Trophoblast cell (in vitro differentiated cells and primary cell): ENCODE measurements at regions not wholly inside any gene's neighbourhood (a gene's known extent, or its start where the extent isn't known, plus 50 kb on each side); places are given as distances from the start of the nearest gene placed in this dataset.

Experiments used
- DNase-seq, 2 donors: peaks; one replicate each; pipeline ENCODE4 v3.0.0-alpha.2; 2016
- H2AFZ ChIP-seq: 2 replicates; pipeline ENCODE4 v1.6.1; 2013; ENCODE audit warnings: low read length, moderate library complexity, mild to moderate bottlenecking; ENCODE audit not compliant: insufficient read depth, poor library complexity
- H2AK5ac ChIP-seq: 2 replicates; pipeline ENCODE4 v1.6.1; 2013; ENCODE audit warnings: mild to moderate bottlenecking, low read length
- H2BK120ac ChIP-seq: 2 replicates; pipeline ENCODE4 v1.6.1; 2013; ENCODE audit warnings: low read length, mild to moderate bottlenecking, moderate library complexity; ENCODE audit not compliant: insufficient read depth, poor library complexity
- H2BK12ac ChIP-seq: 2 replicates; pipeline ENCODE4 v1.6.1; 2013; ENCODE audit warnings: mild to moderate bottlenecking, low read length, moderate library complexity
- H2BK5ac ChIP-seq: 2 replicates; pipeline ENCODE4 v1.6.1; 2013; ENCODE audit warnings: low read length, low read depth, moderate library complexity, mild to moderate bottlenecking; ENCODE audit not compliant: poor library complexity
- H3K14ac ChIP-seq: 2 replicates; pipeline ENCODE4 v1.6.1; 2013; ENCODE audit warnings: mild to moderate bottlenecking, low read length
- H3K18ac ChIP-seq: 2 replicates; pipeline ENCODE4 v1.6.1; 2013; ENCODE audit warnings: mild to moderate bottlenecking, low read length
- H3K23ac ChIP-seq: 2 replicates; pipeline ENCODE4 v1.6.1; 2013; ENCODE audit warnings: low read length
- H3K27ac ChIP-seq: 2 replicates; pipeline ENCODE4 v1.5.1; 2013; ENCODE audit warnings: low read depth, mild to moderate bottlenecking, inconsistent platforms, low read length, moderate library complexity
- H3K27me3 ChIP-seq: 2 replicates; pipeline ENCODE4 v1.6.1; 2013; ENCODE audit warnings: inconsistent platforms, mild to moderate bottlenecking, low read length, moderate library complexity; ENCODE audit not compliant: insufficient read depth
- H3K36me3 ChIP-seq, 2 experiments: 1 replicate in 1 of 2; 2 replicates in 1 of 2; pipeline ENCODE4 v1.6.1; 2013; ENCODE audit warnings: low read length in 2 of 2, mild to moderate bottlenecking in 2 of 2, moderate library complexity in 1 of 2; ENCODE audit not compliant: insufficient read depth in 2 of 2, control insufficient read depth in 1 of 2
- H3K4ac ChIP-seq: 2 replicates; pipeline ENCODE4 v1.6.1; 2013; ENCODE audit warnings: low read depth, mild to moderate bottlenecking, low read length, moderate library complexity
- H3K4me1 ChIP-seq, 2 experiments: 1 replicate in 1 of 2; 2 replicates in 1 of 2; pipeline ENCODE4 v1.6.1; 2013; ENCODE audit warnings: low read length in 2 of 2, mild to moderate bottlenecking in 2 of 2, moderate library complexity in 1 of 2; ENCODE audit not compliant: insufficient read depth in 2 of 2, control insufficient read depth in 1 of 2
- H3K4me2 ChIP-seq: 2 replicates; pipeline ENCODE4 v1.6.1; 2013; ENCODE audit warnings: inconsistent platforms, mild to moderate bottlenecking, low read length, moderate library complexity
- H3K4me3 ChIP-seq: 2 replicates; pipeline ENCODE4 v1.5.1; 2013; ENCODE audit warnings: mild to moderate bottlenecking, low read depth, low read length, inconsistent platforms
- H3K79me1 ChIP-seq: one replicate; pipeline ENCODE4 v1.6.1; 2013; ENCODE audit warnings: low read length
- H3K79me2 ChIP-seq: 2 replicates; pipeline ENCODE4 v1.6.1; 2013; ENCODE audit warnings: low read length, mild to moderate bottlenecking; ENCODE audit not compliant: control insufficient read depth, insufficient read depth, poor library complexity
- H3K9ac ChIP-seq: 2 replicates; pipeline ENCODE4 v1.6.1; 2013; ENCODE audit warnings: mild to moderate bottlenecking, low read length
- H3K9me3 ChIP-seq: 2 replicates; pipeline ENCODE4 v1.6.1; 2013; ENCODE audit warnings: low read depth, mild to moderate bottlenecking, control low read depth, inconsistent platforms, low read length; ENCODE audit not compliant: insufficient read depth
- H4K12ac ChIP-seq: 2 replicates; pipeline ENCODE4 v1.6.1; 2013; ENCODE audit warnings: low read depth, mild to moderate bottlenecking, low read length, moderate library complexity
- H4K8ac ChIP-seq: 2 replicates; pipeline ENCODE4 v1.6.1; 2013; ENCODE audit warnings: low read depth, mild to moderate bottlenecking, low read length, moderate library complexity
- H4K91ac ChIP-seq: one replicate; pipeline ENCODE4 v1.6.1; 2013; ENCODE audit warnings: low read depth, mild to moderate bottlenecking, low read length, moderate library complexity
- WGBS: extraction: QIAGEN DNeasy Blood & Tissue Kit; methylation state at CpG from one replicate; pipeline ENCODE4 v1.1.7; 2013; ENCODE audit warnings: missing lambda C conversion rate; ENCODE audit not compliant: insufficient read length, insufficient coverage; ENCODE audit errors: extremely low coverage; 5-methylcytosine and 5-hydroxymethylcytosine counted together

DNA sequence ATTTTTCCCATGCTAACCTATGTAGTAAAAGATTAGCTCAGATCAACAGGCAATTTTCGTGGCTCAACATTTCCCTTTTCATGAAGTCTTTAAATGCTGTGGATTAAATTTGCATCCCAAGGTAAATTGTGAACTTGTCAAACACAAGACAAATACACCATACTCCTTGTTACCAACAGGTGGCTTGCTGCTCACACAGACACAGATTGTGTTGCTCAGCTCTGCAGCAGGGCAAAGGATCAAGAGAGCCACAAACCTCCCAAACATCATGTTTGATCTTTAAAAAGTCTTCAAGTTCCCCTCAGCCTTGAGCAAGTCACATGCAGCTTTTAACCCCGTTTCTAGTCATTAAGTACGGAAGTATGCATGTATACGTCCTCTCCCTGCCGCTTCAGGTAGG lies 119.6 kb upstream of the CNTNAP4 start:
- H3K9ac ChIP-seq, result no peak overlapping the region
- H3K23ac ChIP-seq, result no peak overlapping the region
- no peak overlapping the region for H3K27ac ChIP-seq
- H3K4me1 ChIP-seq, result no peaks in the 10 kb centered on the region
- H3K14ac ChIP-seq, result no peak overlapping the region
- no peaks in the 10 kb centered on the region for H3K79me1 ChIP-seq
- no CpG with 5 or more reads among the region's 5 CpGs for WGBS
- no peak overlapping the region for H4K12ac ChIP-seq
- no peak overlapping the region for H3K18ac ChIP-seq
- no peak overlapping the region for H3K4ac ChIP-seq
- H3K36me3 ChIP-seq, result no peaks in the 10 kb centered on the region
- H3K27me3 ChIP-seq, result no peaks in the 10 kb centered on the region
- no peak for DNase-seq
- H4K91ac ChIP-seq, result no peak overlapping the region
- H3K4me2 ChIP-seq, result no peak overlapping the region
- H2BK5ac ChIP-seq, result no peak overlapping the region
- no peak overlapping the region for H2BK12ac ChIP-seq
- H3K4me3 ChIP-seq, result no peak overlapping the region
- no peak overlapping the region for H2AK5ac ChIP-seq
- H4K8ac ChIP-seq, result no peak overlapping the region
- no peak overlapping the region for H2AFZ ChIP-seq
- H3K79me2 ChIP-seq, result no peaks in the 10 kb centered on the region
- no peaks in the 10 kb centered on the region for H3K9me3 ChIP-seq
- H2BK120ac ChIP-seq, result no peak overlapping the region

DNA sequence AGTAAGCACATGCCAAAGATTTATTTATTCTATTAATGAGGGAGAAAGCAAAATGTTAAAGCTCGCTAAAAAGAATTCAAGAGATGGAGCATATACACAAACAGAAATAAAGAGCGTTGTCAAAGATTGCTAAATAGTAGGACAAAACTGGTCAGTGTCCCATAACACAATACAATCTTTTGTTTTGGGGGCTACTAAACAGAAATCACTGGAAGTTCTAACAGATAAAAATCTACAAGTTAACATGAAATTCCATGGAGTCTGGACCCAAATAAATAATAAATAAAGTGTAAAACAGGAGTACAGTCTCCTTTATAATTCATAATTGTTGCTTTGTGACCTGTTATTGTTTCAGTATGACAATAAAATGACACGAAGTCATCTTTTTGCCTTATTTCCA lies 115.2 kb upstream of the CNTNAP4 start:
- H3K79me1 ChIP-seq, result no peaks in the 10 kb centered on the region
- no peak overlapping the region for H3K4ac ChIP-seq
- no peak overlapping the region for H2BK12ac ChIP-seq
- H3K9me3 ChIP-seq, result no peaks in the 10 kb centered on the region
- no peak overlapping the region for H4K12ac ChIP-seq
- H2BK120ac ChIP-seq, result no peak overlapping the region
- no peaks in the 10 kb centered on the region for H3K36me3 ChIP-seq
- H3K4me1 ChIP-seq, result no peaks in the 10 kb centered on the region
- no peak overlapping the region for H3K18ac ChIP-seq
- H2BK5ac ChIP-seq, result no peak overlapping the region
- no peak overlapping the region for H3K14ac ChIP-seq
- no peak overlapping the region for H2AFZ ChIP-seq
- WGBS, result no CpG with 5 or more reads among the region's 3 CpGs
- no peak overlapping the region for H2AK5ac ChIP-seq
- H4K8ac ChIP-seq, result no peak overlapping the region
- H3K27me3 ChIP-seq, result no peaks in the 10 kb centered on the region
- no peak overlapping the region for H3K4me2 ChIP-seq
- no peak overlapping the region for H3K4me3 ChIP-seq
- H4K91ac ChIP-seq, result no peak overlapping the region
- H3K9ac ChIP-seq, result no peak overlapping the region
- no peak overlapping the region for H3K23ac ChIP-seq
- H3K27ac ChIP-seq, result no peak overlapping the region
- no peaks in the 10 kb centered on the region for H3K79me2 ChIP-seq
- no peak for DNase-seq

DNA sequence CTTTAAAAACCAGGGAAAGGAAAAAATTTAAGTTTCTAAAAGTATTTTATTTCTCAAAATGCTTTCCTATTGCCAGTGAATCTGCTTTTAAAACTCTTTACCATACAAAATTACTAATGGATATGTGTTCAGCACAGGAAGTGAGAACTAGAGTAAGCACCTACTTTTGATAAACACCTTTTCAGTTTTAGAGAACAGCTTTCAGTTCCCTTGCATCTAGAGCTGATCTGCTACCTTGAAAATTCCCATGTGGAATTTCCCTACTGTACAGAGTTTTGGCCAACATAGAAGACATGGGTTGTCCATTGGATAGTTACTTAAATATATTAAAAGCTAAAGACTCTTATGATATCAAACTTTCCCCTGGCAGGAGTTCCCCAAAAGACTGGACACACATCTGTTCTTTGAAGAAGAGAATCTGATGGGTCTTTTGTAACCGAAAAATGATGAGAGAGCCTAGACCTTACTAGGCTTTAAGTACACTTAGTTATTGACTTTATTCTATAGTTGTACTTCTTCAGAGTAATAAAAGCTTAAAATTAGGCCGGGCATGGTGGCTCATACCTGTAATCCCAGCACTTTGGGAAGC lies 112.1 kb upstream of the CNTNAP4 start:
- Histone ChIP-seq H4K8ac (no peak overlapping the region), H2BK5ac (no peak overlapping the region), H4K12ac (no peak overlapping the region), H3K79me2 (no peaks in the 10 kb centered on the region), H3K4me3 (no peak overlapping the region), H2BK120ac (no peak overlapping the region), H4K91ac (no peak overlapping the region), H3K9ac (no peak overlapping the region), H3K18ac (no peak overlapping the region), H3K27me3 (no peaks in the 10 kb centered on the region), H2AK5ac (no peak overlapping the region), H3K14ac (no peak overlapping the region), H3K4me1 (no peaks in the 10 kb centered on the region), H3K4ac (no peak overlapping the region), H3K27ac (no peak overlapping the region), H3K4me2 (no peak overlapping the region), H3K79me1 (no peaks in the 10 kb centered on the region), H3K9me3 (no peaks in the 10 kb centered on the region), H3K36me3 (no peaks in the 10 kb centered on the region), H2AFZ (no peak overlapping the region), H2BK12ac (no peak overlapping the region), H3K23ac (no peak overlapping the region)
- DNase-seq, result no peak
- WGBS, result no CpG with 5 or more reads among the region's 2 CpGs

DNA sequence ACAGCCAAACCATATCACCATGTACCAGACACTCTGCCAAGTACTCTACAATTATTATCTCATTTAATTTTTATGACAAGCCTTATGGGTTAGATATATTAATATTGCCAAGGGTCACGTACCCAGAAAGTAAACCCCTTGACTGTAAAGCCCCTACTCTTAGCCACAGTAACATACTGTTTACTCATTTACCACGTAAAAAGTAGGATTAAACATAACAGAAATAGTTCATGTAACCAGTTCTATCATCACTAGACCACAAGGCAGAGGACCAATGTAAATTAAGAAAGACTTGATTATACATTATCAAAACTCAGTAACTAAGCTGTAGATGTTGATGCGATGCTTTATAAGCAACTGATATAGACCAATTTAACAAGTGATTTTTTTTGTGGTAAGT lies 101.5 kb upstream of the CNTNAP4 start:
- Histone ChIP-seq H3K4me3 (no peak overlapping the region), H3K23ac (no peak overlapping the region)
- WGBS, result no CpG with 5 or more reads among the region's 3 CpGs

More for the DNA sequence above, 101.5 kb upstream of the CNTNAP4 start:
- Histone ChIP-seq H2BK120ac (no peak overlapping the region), H2AFZ (no peak overlapping the region), H3K18ac (no peak overlapping the region), H4K8ac (no peak overlapping the region), H3K4me1 (no peaks in the 10 kb centered on the region), H2BK5ac (no peak overlapping the region), H3K79me2 (no peaks in the 10 kb centered on the region), H3K4me2 (no peak overlapping the region), H3K27ac (no peak overlapping the region), H3K9me3 (no peaks in the 10 kb centered on the region), H4K91ac (no peak overlapping the region), H4K12ac (no peak overlapping the region), H3K36me3 (no peaks in the 10 kb centered on the region), H2AK5ac (no peak overlapping the region), H3K27me3 (no peaks in the 10 kb centered on the region), H3K14ac (no peak overlapping the region), H3K9ac (no peak overlapping the region), H3K79me1 (no peaks in the 10 kb centered on the region), H3K4ac (no peak overlapping the region), H2BK12ac (no peak overlapping the region)
- no peak for DNase-seq
